ENCODE measurements at regions not wholly inside any gene's neighbourhood (a gene's known extent, or its start where the extent isn't known, plus 50 kb on each side); places are given as distances from the start of the nearest gene placed in this dataset.

DNA sequence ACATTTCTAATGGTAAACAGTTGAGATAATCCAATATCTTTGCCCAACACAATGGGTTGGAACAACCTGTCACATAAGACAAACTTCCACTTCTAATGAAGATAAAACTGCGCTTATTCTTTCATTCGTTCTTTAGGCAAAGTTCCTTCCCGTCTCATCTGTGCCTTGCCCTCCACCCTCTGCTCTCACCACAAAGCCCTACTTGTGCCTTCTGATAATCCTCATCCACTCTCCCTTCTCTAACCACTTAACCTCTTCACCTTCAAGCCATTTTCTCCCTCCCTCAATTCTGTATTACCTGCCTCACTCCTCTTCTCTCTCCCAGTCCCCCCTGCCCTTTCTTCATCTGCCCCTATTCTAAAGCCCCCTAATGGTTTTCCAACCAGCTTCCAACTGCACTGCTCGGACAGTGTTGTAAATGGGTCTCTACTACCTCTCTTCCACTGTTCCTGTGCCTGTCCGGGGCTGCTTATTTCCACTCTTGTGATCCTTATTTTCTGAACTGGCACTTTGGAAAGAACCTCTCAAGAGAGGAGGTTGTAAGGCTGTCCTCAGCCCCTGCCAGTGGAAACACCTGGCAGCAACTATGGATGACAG is 62.9 kb upstream of the MYB start:
- CTCF ChIA-PET = interaction anchor here (0.6 kb wide), 1 partner anchor 78 kb away, joined by 3 read pairs; no protein-coding TSS in a partner anchor
- TF ChIP-seq ZBTB48 (tag by site-specific recombination; IDR thresholded peaks at IDR 0.05) = no peak
- no peak for TF ChIP-seq KLF9 (tag by site-specific recombination; IDR thresholded peaks at IDR 0.05; ENCODE audit: low read depth)
- TF ChIP-seq, protein P1, sequence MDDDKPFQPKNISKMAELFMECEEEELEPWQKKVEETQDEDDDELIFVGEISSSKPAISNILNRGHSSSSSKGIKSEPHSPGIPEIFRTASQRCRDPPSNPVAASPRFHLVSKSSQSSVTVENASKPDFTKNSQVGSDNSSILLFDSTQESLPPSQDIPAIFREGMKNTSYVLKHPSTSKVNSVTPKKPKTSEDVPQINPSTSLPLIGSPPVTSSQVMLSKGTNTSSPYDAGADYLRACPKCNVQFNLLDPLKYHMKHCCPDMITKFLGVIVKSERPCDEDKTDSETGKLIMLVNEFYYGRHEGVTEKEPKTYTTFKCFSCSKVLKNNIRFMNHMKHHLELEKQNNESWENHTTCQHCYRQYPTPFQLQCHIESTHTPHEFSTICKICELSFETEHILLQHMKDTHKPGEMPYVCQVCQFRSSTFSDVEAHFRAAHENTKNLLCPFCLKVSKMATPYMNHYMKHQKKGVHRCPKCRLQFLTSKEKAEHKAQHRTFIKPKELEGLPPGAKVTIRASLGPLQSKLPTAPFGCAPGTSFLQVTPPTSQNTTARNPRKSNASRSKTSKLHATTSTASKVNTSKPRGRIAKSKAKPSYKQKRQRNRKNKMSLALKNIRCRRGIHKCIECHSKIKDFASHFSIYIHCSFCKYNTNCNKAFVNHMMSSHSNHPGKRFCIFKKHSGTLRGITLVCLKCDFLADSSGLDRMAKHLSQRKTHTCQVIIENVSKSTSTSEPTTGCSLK (tag by site-specific recombination; IDR thresholded peaks at IDR 0.05) = no peak
- no peak for TF ChIP-seq GLI2 (tag by site-specific recombination; IDR thresholded peaks at IDR 0.05; ENCODE audit: borderline replicate concordance, low read depth)

DNA sequence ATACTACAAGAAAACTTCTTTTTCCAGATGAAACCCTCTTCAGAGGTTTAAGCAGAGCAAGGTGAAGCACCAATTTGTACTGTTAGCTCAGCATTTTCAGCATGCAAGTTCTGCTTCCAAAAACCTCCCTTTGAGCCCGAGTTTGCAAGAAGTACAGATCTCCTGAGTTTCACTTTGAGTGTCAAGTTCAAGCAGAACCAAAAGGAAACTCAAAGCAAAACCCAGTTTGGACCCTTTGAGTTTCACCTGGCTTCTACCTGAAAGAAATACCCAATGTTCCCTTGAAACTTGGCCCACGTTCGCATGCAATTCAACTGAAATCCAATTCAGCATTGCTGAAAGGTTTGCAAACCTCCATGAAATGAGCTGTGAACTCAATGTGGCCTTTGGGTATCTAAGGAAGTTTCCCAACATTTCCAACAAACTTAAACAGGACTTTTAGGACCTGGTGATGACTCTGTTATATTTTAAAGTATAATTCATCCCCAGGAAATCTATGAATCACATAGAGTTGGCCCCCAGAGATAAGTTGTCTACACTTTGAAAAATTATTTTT is 62.9 kb upstream of the HBS1L start:
- Histone ChIP-seq H3K9me3 (ENCODE audit: control insufficient read depth, insufficient read depth, low read depth, low read length) (no peaks in the 10 kb centered on the region), H3K27ac (ENCODE audit: extremely low read depth, low read depth, low read length) (no peak overlapping the region), H3K4me3 (ENCODE audit: low read depth, low read length) (no peak overlapping the region), H3K36me3 (ENCODE audit: control insufficient read depth in 2 of 2, insufficient read depth in 1 of 2, low read length in 2 of 2) (no peaks in the 10 kb centered on the region), H3K4me1 (ENCODE audit: control insufficient read depth, insufficient read depth, low read length) (no peaks in the 10 kb centered on the region)
- POLR2A ChIA-PET = no interaction called here
- CTCF ChIA-PET = interaction anchor here (0.6 kb wide), 1 partner anchor 79 kb away, joined by 3 read pairs; no protein-coding TSS in a partner anchor
- TF ChIP-seq KLF9 (tag by site-specific recombination; IDR thresholded peaks at IDR 0.05; ENCODE audit: low read depth) (no peak), FEZF1 (tag by site-specific recombination; IDR thresholded peaks at IDR 0.05) (no peak), ZNF274 (IDR thresholded peaks at IDR 0.05; ENCODE audit: low read length) (no peak), ZNF274 (tag by site-specific recombination; IDR thresholded peaks at IDR 0.05; ENCODE audit: borderline replicate concordance) (no peak), ZIC2 (tag by site-specific recombination; IDR thresholded peaks at IDR 0.05) (no peak), HOXA7 (CRISPR knock-in tag; IDR thresholded peaks at IDR 0.05; ENCODE audit: borderline replicate concordance) (no peak), ZNF670 (tag by site-specific recombination; IDR thresholded peaks at IDR 0.05; ENCODE audit: low read depth) (no peak), PRDM1 (tag by site-specific recombination; IDR thresholded peaks at IDR 0.05) (no peak), ZNF596 (tag by site-specific recombination; IDR thresholded peaks at IDR 0.05) (no peak), WT1 (tag by site-specific recombination; IDR thresholded peaks at IDR 0.05) (no peak), ZNF138 (tag by site-specific recombination; IDR thresholded peaks at IDR 0.05; ENCODE audit: borderline replicate concordance) (no peak)
- TF ChIP-seq, protein P2, sequence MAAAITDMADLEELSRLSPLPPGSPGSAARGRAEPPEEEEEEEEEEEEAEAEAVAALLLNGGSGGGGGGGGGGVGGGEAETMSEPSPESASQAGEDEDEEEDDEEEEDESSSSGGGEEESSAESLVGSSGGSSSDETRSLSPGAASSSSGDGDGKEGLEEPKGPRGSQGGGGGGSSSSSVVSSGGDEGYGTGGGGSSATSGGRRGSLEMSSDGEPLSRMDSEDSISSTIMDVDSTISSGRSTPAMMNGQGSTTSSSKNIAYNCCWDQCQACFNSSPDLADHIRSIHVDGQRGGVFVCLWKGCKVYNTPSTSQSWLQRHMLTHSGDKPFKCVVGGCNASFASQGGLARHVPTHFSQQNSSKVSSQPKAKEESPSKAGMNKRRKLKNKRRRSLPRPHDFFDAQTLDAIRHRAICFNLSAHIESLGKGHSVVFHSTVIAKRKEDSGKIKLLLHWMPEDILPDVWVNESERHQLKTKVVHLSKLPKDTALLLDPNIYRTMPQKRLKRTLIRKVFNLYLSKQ (tag by site-specific recombination; IDR thresholded peaks at IDR 0.05; ENCODE audit: borderline replicate concordance) = no peak
- TF ChIP-seq, protein P3, sequence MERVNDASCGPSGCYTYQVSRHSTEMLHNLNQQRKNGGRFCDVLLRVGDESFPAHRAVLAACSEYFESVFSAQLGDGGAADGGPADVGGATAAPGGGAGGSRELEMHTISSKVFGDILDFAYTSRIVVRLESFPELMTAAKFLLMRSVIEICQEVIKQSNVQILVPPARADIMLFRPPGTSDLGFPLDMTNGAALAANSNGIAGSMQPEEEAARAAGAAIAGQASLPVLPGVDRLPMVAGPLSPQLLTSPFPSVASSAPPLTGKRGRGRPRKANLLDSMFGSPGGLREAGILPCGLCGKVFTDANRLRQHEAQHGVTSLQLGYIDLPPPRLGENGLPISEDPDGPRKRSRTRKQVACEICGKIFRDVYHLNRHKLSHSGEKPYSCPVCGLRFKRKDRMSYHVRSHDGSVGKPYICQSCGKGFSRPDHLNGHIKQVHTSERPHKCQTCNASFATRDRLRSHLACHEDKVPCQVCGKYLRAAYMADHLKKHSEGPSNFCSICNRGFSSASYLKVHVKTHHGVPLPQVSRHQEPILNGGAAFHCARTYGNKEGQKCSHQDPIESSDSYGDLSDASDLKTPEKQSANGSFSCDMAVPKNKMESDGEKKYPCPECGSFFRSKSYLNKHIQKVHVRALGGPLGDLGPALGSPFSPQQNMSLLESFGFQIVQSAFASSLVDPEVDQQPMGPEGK (tag by site-specific recombination; IDR thresholded peaks at IDR 0.05) = no peak
- TF ChIP-seq, protein P4, sequence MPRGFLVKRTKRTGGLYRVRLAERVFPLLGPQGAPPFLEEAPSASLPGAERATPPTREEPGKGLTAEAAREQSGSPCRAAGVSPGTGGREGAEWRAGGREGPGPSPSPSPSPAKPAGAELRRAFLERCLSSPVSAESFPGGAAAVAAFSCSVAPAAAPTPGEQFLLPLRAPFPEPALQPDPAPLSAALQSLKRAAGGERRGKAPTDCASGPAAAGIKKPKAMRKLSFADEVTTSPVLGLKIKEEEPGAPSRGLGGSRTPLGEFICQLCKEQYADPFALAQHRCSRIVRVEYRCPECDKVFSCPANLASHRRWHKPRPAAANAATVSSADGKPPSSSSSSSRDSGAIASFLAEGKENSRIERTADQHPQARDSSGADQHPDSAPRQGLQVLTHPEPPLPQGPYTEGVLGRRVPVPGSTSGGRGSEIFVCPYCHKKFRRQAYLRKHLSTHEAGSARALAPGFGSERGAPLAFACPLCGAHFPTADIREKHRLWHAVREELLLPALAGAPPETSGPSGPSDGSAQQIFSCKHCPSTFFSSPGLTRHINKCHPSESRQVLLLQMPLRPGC (tag by site-specific recombination; IDR thresholded peaks at IDR 0.05) = no peak

More for the DNA sequence above, 62.9 kb upstream of the MYB start:
- no peak overlapping the region for H3K4me3 ChIP-seq (ENCODE audit: low read depth, low read length)
- POLR2A ChIA-PET = no interaction called here
- no peak overlapping the region for H3K27ac ChIP-seq (ENCODE audit: extremely low read depth, low read depth, low read length)
- H3K9me3 ChIP-seq (ENCODE audit: control insufficient read depth, insufficient read depth, low read depth, low read length) = no peaks in the 10 kb centered on the region
- no peaks in the 10 kb centered on the region for H3K36me3 ChIP-seq (ENCODE audit: control insufficient read depth in 2 of 2, insufficient read depth in 1 of 2, low read length in 2 of 2)
- no peaks in the 10 kb centered on the region for H3K4me1 ChIP-seq (ENCODE audit: control insufficient read depth, insufficient read depth, low read length)
